Transverse colon (tissue), 3 donors: ENCODE measurements at regions not wholly inside any gene's neighbourhood (a gene's known extent, or its start where the extent isn't known, plus 50 kb on each side); places are given as distances from the start of the nearest gene placed in this dataset.

ENCODE experiments used
- CTCF ChIP-seq, 5 experiments: fragments of 200-600 bp in 3 of 5; fragments of 450-650 bp in 2 of 5; sonication (generic) in 3 of 5; IDR thresholded peaks; 1 replicate in 2 of 5; 2 replicates in 3 of 5; pipeline ENCODE4 v1.5.1; 2016 to 2017; ENCODE audit warnings: antibody characterized with exemption in 5 of 5, inconsistent platforms in 3 of 5, mild to moderate bottlenecking in 2 of 5, moderate library complexity in 1 of 5
- POLR2A ChIP-seq: fragments of 450-650 bp; IDR thresholded peaks from one replicate; pipeline ENCODE4 v1.6.1; 2016; ENCODE audit warnings: antibody characterized with exemption, mild to moderate bottlenecking, moderate library complexity

- TF ChIP-seq CTCF (IDR thresholded peaks at IDR 0.05), result no peak
- no peak for TF ChIP-seq POLR2A
These were observed 66.7 kb upstream of the MYEOV start for GRCh38 chr11:69227271-69227670.
